Liver (tissue), 2 donors: ENCODE measurements at regions not wholly inside any gene's neighbourhood (a gene's known extent, or its start where the extent isn't known, plus 50 kb on each side); places are given as distances from the start of the nearest gene placed in this dataset.

Experiments
- CTCF ChIP-seq: fragments of 150-350 bp; IDR thresholded peaks from 2 replicates; pipeline ENCODE4 v1.5.1; 2017; ENCODE audit warnings: improper control_type of control experiment, low read depth, low read length; ENCODE audit not compliant: missing input control
- ZBTB33 ChIP-seq: IDR thresholded peaks from 2 replicates; pipeline ENCODE4 v1.6.1; 2016; ENCODE audit warnings: antibody characterized with exemption
- TF ChIP-seq, protein P1 (sequence below): IDR thresholded peaks from 2 replicates; pipeline ENCODE4 v1.6.1; 2016; ENCODE audit warnings: antibody characterized with exemption
- donor health status: healthy.

DNA sequence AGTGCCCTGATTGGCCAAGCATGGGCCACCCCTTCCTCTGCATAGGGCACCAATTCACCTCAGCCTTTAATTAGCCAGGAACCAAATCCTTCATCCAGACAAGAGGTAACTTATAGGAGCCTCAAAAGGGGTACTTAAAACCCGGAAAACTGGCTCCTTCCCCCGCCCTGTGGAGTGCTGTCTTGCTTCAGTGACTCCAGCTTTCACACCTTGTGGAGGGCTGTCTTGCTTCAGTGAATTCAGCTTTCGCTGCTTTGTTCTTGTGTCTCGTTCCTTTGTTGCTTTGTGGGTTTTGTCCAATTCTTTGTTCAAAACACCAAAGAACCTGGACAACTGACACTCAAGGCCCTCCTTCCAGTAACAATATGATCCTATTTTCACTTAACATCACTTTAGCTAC lies 82.2 kb upstream of the FRG1 start:
- TF ChIP-seq, protein P1, sequence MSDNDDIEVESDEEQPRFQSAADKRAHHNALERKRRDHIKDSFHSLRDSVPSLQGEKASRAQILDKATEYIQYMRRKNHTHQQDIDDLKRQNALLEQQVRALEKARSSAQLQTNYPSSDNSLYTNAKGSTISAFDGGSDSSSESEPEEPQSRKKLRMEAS = no peak
- no peak for TF ChIP-seq CTCF
- no peak for TF ChIP-seq ZBTB33
